ENCODE measurements at regions not wholly inside any gene's neighbourhood (a gene's known extent, or its start where the extent isn't known, plus 50 kb on each side); places are given as distances from the start of the nearest gene placed in this dataset.

DNA sequence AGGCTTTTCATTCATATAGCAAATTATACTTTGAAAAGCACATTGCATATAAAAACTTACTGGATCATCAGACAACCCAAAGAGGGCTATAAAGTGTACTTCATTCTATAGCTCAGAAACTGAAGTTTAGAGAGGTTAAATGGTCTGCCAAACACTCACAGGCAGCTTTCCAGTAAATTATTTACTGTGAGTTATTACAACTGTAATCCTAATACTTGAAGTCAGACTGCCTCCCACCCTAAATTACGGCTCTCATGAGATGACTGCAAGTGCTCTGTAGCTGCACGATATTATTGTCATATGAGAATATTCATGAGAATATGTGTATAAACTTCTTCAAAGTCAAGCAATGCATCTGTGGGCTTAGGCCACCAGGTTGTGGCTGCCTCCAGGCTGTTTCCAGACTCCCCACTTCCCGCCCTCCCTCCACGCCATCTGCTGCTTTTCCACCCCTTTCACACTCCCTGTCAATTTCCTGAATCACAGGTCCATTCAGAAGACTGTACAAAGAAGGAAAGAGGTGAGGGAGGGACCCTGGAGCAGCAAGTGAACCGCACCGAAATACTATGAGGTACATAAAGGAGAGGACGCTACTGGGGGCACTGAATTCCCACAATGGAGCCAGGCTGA is 111.1 kb upstream of the SPOPL start:
- TF ChIP-seq POLR2A (IDR thresholded peaks at IDR 0.05; ENCODE audit: extremely low read depth, insufficient read length) (no peak), MYC (IDR thresholded peaks at IDR 0.05; ENCODE audit: low read depth, low read length) (no peak)
- TF ChIP-seq, protein P1, sequence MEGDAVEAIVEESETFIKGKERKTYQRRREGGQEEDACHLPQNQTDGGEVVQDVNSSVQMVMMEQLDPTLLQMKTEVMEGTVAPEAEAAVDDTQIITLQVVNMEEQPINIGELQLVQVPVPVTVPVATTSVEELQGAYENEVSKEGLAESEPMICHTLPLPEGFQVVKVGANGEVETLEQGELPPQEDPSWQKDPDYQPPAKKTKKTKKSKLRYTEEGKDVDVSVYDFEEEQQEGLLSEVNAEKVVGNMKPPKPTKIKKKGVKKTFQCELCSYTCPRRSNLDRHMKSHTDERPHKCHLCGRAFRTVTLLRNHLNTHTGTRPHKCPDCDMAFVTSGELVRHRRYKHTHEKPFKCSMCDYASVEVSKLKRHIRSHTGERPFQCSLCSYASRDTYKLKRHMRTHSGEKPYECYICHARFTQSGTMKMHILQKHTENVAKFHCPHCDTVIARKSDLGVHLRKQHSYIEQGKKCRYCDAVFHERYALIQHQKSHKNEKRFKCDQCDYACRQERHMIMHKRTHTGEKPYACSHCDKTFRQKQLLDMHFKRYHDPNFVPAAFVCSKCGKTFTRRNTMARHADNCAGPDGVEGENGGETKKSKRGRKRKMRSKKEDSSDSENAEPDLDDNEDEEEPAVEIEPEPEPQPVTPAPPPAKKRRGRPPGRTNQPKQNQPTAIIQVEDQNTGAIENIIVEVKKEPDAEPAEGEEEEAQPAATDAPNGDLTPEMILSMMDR (IDR thresholded peaks at IDR 0.05; ENCODE audit: low read depth, low read length): no peak
- TF ChIP-seq, protein P2, sequence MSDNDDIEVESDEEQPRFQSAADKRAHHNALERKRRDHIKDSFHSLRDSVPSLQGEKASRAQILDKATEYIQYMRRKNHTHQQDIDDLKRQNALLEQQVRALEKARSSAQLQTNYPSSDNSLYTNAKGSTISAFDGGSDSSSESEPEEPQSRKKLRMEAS (IDR thresholded peaks at IDR 0.05; ENCODE audit: low read depth, low read length): no peak
